Testis (tissue), 2 donors: ENCODE measurements at regions not wholly inside any gene's neighbourhood (a gene's known extent, or its start where the extent isn't known, plus 50 kb on each side); places are given as distances from the start of the nearest gene placed in this dataset.

Experiments used
- CTCF ChIP-seq, 3 experiments: fragments of 450-650 bp in 2 of 3; fragments of 200-600 bp in 1 of 3; sonication (generic) in 1 of 3; IDR thresholded peaks; one replicate each; pipeline ENCODE4 v1.5.1; 2016 to 2019; ENCODE audit warnings: antibody characterized with exemption in 3 of 3, mild to moderate bottlenecking in 2 of 3, moderate library complexity in 1 of 3
- POLR2A ChIP-seq: fragments of 450-650 bp; IDR thresholded peaks from one replicate; pipeline ENCODE4 v1.6.1; 2017; ENCODE audit warnings: antibody characterized with exemption, mild to moderate bottlenecking, moderate library complexity

- TF ChIP-seq CTCF (IDR thresholded peaks at IDR 0.05) (no peak), POLR2A (no peak)
Measured at GRCh38 chr5:166517976-166518375, 1773.5 kb upstream of the WWC1 start.
